ENCODE measurements at regions not wholly inside any gene's neighbourhood (a gene's known extent, or its start where the extent isn't known, plus 50 kb on each side); places are given as distances from the start of the nearest gene placed in this dataset.

DNA sequence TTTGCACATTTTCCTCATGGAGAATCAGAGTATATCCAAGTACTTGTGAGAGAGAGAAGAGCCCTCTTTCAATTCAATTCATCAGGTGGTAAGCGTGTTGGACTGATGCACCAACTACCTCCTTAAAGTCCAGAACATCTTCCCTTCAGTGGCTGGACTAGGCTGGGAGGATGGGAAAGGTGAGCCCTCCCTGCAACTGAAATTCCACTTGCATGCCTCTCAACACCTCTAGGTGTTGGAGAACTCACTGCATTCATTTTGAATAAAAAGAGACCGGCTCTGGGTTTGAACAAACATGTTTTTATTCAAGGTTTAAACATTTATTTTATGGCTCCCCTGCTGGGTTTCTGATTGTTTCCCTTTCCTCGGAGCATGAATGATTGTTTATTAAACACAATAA is 573.5 kb downstream of the CCSER2 start:
- CTCF ChIA-PET: no interaction called here

DNA sequence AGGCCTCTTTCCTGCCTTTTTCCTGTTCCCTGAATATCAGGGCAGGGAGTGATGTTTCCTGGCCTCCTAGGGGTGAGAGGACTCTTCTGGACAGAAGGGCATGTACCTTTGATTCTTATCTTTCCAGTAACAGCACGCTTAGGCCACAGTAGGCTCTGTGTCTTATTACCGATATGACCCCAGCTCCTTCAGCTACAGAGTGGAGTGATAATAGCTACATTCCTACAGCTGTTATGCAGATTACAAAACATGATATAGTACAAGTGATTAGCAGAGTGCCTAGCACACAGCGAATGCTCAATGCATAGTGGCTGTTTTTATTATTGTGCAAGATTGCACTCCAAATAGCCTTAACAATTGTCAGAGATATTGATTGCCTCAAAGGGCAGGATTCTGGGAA is 574.2 kb downstream of the CCSER2 start:
- no peak for DNase-seq
- Mint-ChIP-seq H3K27ac (ENCODE audit: unreplicated experiment) (no peak overlapping the region), H3K36me3 (ENCODE audit: insufficient read depth, unreplicated experiment) (no peaks in the 10 kb centered on the region), H3K27me3 (ENCODE audit: insufficient read depth, unreplicated experiment) (peaks cover 13% of the 10 kb centered on the region), H3K9me3 (ENCODE audit: unreplicated experiment) (no peaks in the 10 kb centered on the region), H3K4me1 (ENCODE audit: low read depth, unreplicated experiment) (no peaks in the 10 kb centered on the region), H3K4me3 (ENCODE audit: unreplicated experiment) (no peak overlapping the region)
- TF ChIP-seq, protein P1, sequence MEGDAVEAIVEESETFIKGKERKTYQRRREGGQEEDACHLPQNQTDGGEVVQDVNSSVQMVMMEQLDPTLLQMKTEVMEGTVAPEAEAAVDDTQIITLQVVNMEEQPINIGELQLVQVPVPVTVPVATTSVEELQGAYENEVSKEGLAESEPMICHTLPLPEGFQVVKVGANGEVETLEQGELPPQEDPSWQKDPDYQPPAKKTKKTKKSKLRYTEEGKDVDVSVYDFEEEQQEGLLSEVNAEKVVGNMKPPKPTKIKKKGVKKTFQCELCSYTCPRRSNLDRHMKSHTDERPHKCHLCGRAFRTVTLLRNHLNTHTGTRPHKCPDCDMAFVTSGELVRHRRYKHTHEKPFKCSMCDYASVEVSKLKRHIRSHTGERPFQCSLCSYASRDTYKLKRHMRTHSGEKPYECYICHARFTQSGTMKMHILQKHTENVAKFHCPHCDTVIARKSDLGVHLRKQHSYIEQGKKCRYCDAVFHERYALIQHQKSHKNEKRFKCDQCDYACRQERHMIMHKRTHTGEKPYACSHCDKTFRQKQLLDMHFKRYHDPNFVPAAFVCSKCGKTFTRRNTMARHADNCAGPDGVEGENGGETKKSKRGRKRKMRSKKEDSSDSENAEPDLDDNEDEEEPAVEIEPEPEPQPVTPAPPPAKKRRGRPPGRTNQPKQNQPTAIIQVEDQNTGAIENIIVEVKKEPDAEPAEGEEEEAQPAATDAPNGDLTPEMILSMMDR (IDR thresholded peaks at IDR 0.05; ENCODE audit: insufficient read depth in 1 of 2, low read depth in 1 of 2, low read length in 1 of 2, severe bottlenecking in 1 of 2, unreplicated experiment in 1 of 2): no peak
- CTCF ChIA-PET: no interaction called here
- no peaks in the 10 kb centered on the region for H3K27me3 ChIP-seq (replicated peaks; ENCODE audit: control insufficient read depth, insufficient read depth, low read length)
- no peak overlapping the region for H3K4me3 ChIP-seq (ENCODE audit: low read depth, low read length)
- H3K9me3 ChIP-seq: no peaks in the 10 kb centered on the region
- H3K36me3 ChIP-seq (ENCODE audit: control insufficient read depth, insufficient read depth, low read length): no peaks in the 10 kb centered on the region
- BruUV-seq (replicated peaks): no TSS peak
- intact Hi-C loops (cut with micrococcal nuclease; ENCODE audit: unreplicated experiment): no loop called here
- no peaks in the 10 kb centered on the region for H3K4me1 ChIP-seq
- POLR2A ChIA-PET: no interaction called here

More for the DNA sequence above, 573.5 kb downstream of the CCSER2 start:
- intact Hi-C loops (cut with micrococcal nuclease; ENCODE audit: unreplicated experiment): no loop called here
- Mint-ChIP-seq H3K4me1 (ENCODE audit: low read depth, unreplicated experiment) (no peaks in the 10 kb centered on the region), H3K27me3 (ENCODE audit: insufficient read depth, unreplicated experiment) (peaks cover 13% of the 10 kb centered on the region), H3K27ac (ENCODE audit: unreplicated experiment) (no peak overlapping the region), H3K36me3 (ENCODE audit: insufficient read depth, unreplicated experiment) (no peaks in the 10 kb centered on the region), H3K9me3 (ENCODE audit: unreplicated experiment) (no peaks in the 10 kb centered on the region), H3K4me3 (ENCODE audit: unreplicated experiment) (no peak overlapping the region)
- Histone ChIP-seq H3K36me3 (ENCODE audit: control insufficient read depth, insufficient read depth, low read length) (no peaks in the 10 kb centered on the region), H3K27me3 (replicated peaks; ENCODE audit: control insufficient read depth, insufficient read depth, low read length) (no peaks in the 10 kb centered on the region), H3K9me3 (no peaks in the 10 kb centered on the region), H3K4me3 (ENCODE audit: low read depth, low read length) (no peak overlapping the region), H3K4me1 (no peaks in the 10 kb centered on the region)
- TF ChIP-seq, protein P1 (IDR thresholded peaks at IDR 0.05; ENCODE audit: insufficient read depth in 1 of 2, low read depth in 1 of 2, low read length in 1 of 2, severe bottlenecking in 1 of 2, unreplicated experiment in 1 of 2): no peak
- no peak for DNase-seq
- POLR2A ChIA-PET: no interaction called here
- no TSS peak for BruUV-seq (replicated peaks)

DNA sequence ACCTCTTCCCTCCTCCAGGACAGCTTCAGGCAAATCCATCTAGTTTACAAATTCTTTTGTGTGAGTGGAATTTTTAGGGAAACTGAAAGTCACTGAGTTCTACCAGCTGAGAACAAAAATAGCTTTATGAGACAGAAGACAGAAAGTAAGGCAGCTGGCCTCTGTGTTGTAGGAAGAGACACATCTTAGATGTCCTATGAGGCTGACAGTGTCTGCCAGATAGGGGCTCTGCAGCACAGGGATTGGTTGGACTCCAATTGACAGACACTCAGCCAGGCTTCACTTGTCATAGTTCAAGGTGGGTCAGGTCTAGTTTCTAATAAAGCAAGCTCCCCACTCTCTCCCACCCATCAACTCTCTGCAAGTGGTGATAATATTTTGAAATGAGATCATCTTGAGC is 574.9 kb downstream of the CCSER2 start:
- TF ChIP-seq, protein P1 (IDR thresholded peaks at IDR 0.05; ENCODE audit: insufficient read depth in 1 of 2, low read depth in 1 of 2, low read length in 1 of 2, severe bottlenecking in 1 of 2, unreplicated experiment in 1 of 2): no peak
- peaks cover 17% of the 10 kb centered on the region for H3K27me3 Mint-ChIP-seq (ENCODE audit: insufficient read depth, unreplicated experiment)
- no TSS peak for BruUV-seq (replicated peaks)

More for the DNA sequence above, 574.9 kb downstream of the CCSER2 start:
- H3K9me3 Mint-ChIP-seq (ENCODE audit: unreplicated experiment): no peaks in the 10 kb centered on the region
- Histone ChIP-seq H3K36me3 (ENCODE audit: control insufficient read depth, insufficient read depth, low read length) (no peaks in the 10 kb centered on the region), H3K27me3 (replicated peaks; ENCODE audit: control insufficient read depth, insufficient read depth, low read length) (no peaks in the 10 kb centered on the region), H3K9me3 (no peaks in the 10 kb centered on the region), H3K4me1 (no peaks in the 10 kb centered on the region), H3K4me3 (ENCODE audit: low read depth, low read length) (no peak overlapping the region)
- no peak overlapping the region for H3K27ac Mint-ChIP-seq (ENCODE audit: unreplicated experiment)
- ChIA-PET CTCF (no interaction called here), POLR2A (no interaction called here)
- H3K4me3 Mint-ChIP-seq (ENCODE audit: unreplicated experiment): no peak overlapping the region
- intact Hi-C loops (cut with micrococcal nuclease; ENCODE audit: unreplicated experiment): no loop called here
- no peaks in the 10 kb centered on the region for H3K36me3 Mint-ChIP-seq (ENCODE audit: insufficient read depth, unreplicated experiment)
- H3K4me1 Mint-ChIP-seq (ENCODE audit: low read depth, unreplicated experiment): no peaks in the 10 kb centered on the region
- DNase-seq: no peak

Data from Caco-2 (cell line).